ENCODE measurements at regions not wholly inside any gene's neighbourhood (a gene's known extent, or its start where the extent isn't known, plus 50 kb on each side); places are given as distances from the start of the nearest gene placed in this dataset.

- no TSS peak for BruUV-seq (replicated peaks)
- Histone ChIP-seq H3K36me3 (ENCODE audit: control insufficient read depth in 2 of 2, insufficient read depth in 2 of 2, low read length in 1 of 2) (no peaks in the 10 kb centered on the region), H3K79me2 (ENCODE audit: control insufficient read depth, insufficient read depth, low read length) (no peaks in the 10 kb centered on the region), H2AFZ (ENCODE audit: control insufficient read depth, low read depth, low read length) (no peak overlapping the region), H3K4me1 (ENCODE audit: control insufficient read depth, insufficient read depth, low read length) (no peaks in the 10 kb centered on the region), H3K9ac (ENCODE audit: control insufficient read depth, insufficient read depth, low read length) (no peak overlapping the region), H3K27me3 (replicated peaks in 1 of 2; ENCODE audit: control insufficient read depth in 2 of 2, insufficient read depth in 2 of 2, low read length in 1 of 2) (no peaks in the 10 kb centered on the region), H3K4me2 (ENCODE audit: control insufficient read depth, insufficient read depth) (no peak overlapping the region), H3K4me3 (no peak overlapping the region), H3K27ac (ENCODE audit: control insufficient read depth, insufficient read depth) (no peak overlapping the region), H4K20me1 (ENCODE audit: control insufficient read depth, insufficient read depth) (no peaks in the 10 kb centered on the region), H3K9me3 (replicated peaks; ENCODE audit: control insufficient read depth, insufficient read depth, low read length) (no peaks in the 10 kb centered on the region)
- no peak for DNase-seq (ENCODE audit: low read depth, low spot score)
- TF ChIP-seq SUPT20H (IDR thresholded peaks at IDR 0.05; ENCODE audit: borderline replicate concordance, control insufficient read depth, low read depth, low read length) (no peak), BRCA1 (IDR thresholded peaks at IDR 0.05; ENCODE audit: low read depth, low read length) (no peak), NFYB (IDR thresholded peaks at IDR 0.05; ENCODE audit: insufficient read depth, low read depth, low read length) (0 out of 2 replicates have a peak, but pooled peaks have one; percentile 40)
- SMC1A ChIA-PET (ENCODE audit: uncharacterized antibody, unreplicated experiment), result no interaction called here
- CTCF ChIA-PET, result interaction anchor here (0.7 kb wide), 1 partner anchor 262 kb away, joined by 3 read pairs; no protein-coding TSS in a partner anchor
- POLR2A ChIA-PET, result no interaction called here
- peak; percentile 65 for ATAC-seq
- FAIRE-seq, result no peak
- 21% methylated on average over 4 of the region's 4 CpGs for WGBS (ENCODE audit: insufficient coverage, insufficient replicate concordance, low lambda C conversion rate, missing lambda C conversion rate)
- in situ Hi-C loops (cut with MboI), result no loop called here
- intact Hi-C loops (cut with micrococcal nuclease; ENCODE audit: unreplicated experiment), result no loop called here
- RAD21 ChIA-PET (ENCODE audit: unreplicated experiment), result no interaction called here
Observed at GRCh38 chr2:52144590-52144989, 1112.7 kb upstream of the NRXN1 start.

DNA sequence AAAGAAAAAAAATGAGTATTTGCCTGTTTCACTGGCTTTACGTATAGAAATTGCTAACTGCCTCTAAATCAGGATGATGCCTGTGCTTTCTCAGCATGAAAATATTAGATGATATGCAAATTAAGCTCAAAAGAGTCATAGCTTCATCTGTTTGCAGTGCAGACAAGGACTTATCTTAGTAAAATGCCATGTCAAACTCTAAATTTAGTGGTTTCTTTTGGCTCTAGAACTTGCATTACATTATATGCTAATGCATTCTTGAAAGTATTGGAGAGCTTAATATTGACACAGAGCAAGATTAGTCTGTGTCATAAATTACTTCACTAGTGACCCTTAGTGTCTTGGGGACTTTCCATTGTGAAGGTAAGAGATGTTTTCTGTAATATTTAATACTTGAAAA lies 1109.1 kb upstream of the NRXN1 start:
- TF ChIP-seq TARDBP (IDR thresholded peaks at IDR 0.05; ENCODE audit: borderline replicate concordance), result no peak
- no peak for TF ChIP-seq IKZF2 (IDR thresholded peaks at IDR 0.05)
- TF ChIP-seq FOXM1 (IDR thresholded peaks at IDR 0.05; ENCODE audit: low read depth, low read length), result no peak
- no peak for TF ChIP-seq PKNOX1 (IDR thresholded peaks at IDR 0.05)
- TF ChIP-seq, protein P1, sequence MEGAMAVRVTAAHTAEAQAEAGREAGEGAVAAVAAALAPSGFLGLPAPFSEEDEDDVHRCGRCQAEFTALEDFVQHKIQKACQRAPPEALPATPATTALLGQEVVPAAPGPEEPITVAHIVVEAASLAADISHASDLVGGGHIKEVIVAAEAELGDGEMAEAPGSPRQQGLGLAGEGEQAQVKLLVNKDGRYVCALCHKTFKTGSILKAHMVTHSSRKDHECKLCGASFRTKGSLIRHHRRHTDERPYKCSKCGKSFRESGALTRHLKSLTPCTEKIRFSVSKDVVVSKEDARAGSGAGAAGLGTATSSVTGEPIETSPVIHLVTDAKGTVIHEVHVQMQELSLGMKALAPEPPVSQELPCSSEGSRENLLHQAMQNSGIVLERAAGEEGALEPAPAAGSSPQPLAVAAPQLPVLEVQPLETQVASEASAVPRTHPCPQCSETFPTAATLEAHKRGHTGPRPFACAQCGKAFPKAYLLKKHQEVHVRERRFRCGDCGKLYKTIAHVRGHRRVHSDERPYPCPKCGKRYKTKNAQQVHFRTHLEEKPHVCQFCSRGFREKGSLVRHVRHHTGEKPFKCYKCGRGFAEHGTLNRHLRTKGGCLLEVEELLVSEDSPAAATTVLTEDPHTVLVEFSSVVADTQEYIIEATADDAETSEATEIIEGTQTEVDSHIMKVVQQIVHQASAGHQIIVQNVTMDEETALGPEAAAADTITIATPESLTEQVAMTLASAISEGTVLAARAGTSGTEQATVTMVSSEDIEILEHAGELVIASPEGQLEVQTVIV (IDR thresholded peaks at IDR 0.05; ENCODE audit: borderline replicate concordance, partially characterized antibody), result no peak
- no peak for TF ChIP-seq JUND (IDR thresholded peaks at IDR 0.05; ENCODE audit: low read depth, low read length)
- no peak for TF ChIP-seq NFXL1 (IDR thresholded peaks at IDR 0.05; ENCODE audit: borderline replicate concordance)
- TF ChIP-seq BACH1 (IDR thresholded peaks at IDR 0.05; ENCODE audit: borderline replicate concordance), result no peak
- no peak for TF ChIP-seq RAD51 (IDR thresholded peaks at IDR 0.05)
- no peak for TF ChIP-seq ZNF217 (IDR thresholded peaks at IDR 0.05)
- no peak for TF ChIP-seq YBX1 (IDR thresholded peaks at IDR 0.05)
- Histone ChIP-seq H4K20me1 (ENCODE audit: control insufficient read depth, insufficient read depth) (no peaks in the 10 kb centered on the region), H3K9me3 (replicated peaks; ENCODE audit: control insufficient read depth, insufficient read depth, low read length) (no peaks in the 10 kb centered on the region), H3K4me2 (ENCODE audit: control insufficient read depth, insufficient read depth) (no peak overlapping the region), H3K4me1 (ENCODE audit: control insufficient read depth, insufficient read depth, low read length) (no peaks in the 10 kb centered on the region), H3K9ac (ENCODE audit: control insufficient read depth, insufficient read depth, low read length) (no peak overlapping the region), H3K27ac (ENCODE audit: control insufficient read depth, insufficient read depth) (no peak overlapping the region), H3K27me3 (replicated peaks in 1 of 2; ENCODE audit: control insufficient read depth in 2 of 2, insufficient read depth in 2 of 2, low read length in 1 of 2) (no peaks in the 10 kb centered on the region), H3K79me2 (ENCODE audit: control insufficient read depth, insufficient read depth, low read length) (no peaks in the 10 kb centered on the region), H2AFZ (ENCODE audit: control insufficient read depth, low read depth, low read length) (no peak overlapping the region), H3K4me3 (no peak overlapping the region), H3K36me3 (ENCODE audit: control insufficient read depth in 2 of 2, insufficient read depth in 2 of 2, low read length in 1 of 2) (no peaks in the 10 kb centered on the region)
- in situ Hi-C loops (cut with MboI) (no loop called here), intact Hi-C loops (cut with micrococcal nuclease; ENCODE audit: unreplicated experiment) (no loop called here)
- no peak for FAIRE-seq
- 0% methylated on average over 1 of the region's 1 CpG for WGBS (ENCODE audit: insufficient coverage, insufficient replicate concordance, low lambda C conversion rate, missing lambda C conversion rate)
- no peak for ATAC-seq
- POLR2A ChIA-PET, result no interaction called here
- RAD21 ChIA-PET (ENCODE audit: unreplicated experiment), result no interaction called here
- no TSS peak for BruUV-seq (replicated peaks)
- CTCF ChIA-PET, result no interaction called here
- SMC1A ChIA-PET (ENCODE audit: uncharacterized antibody, unreplicated experiment), result no interaction called here
- DNase-seq (ENCODE audit: low read depth, low spot score), result no peak
